Kidney (tissue), 13 donors: ENCODE measurements at regions not wholly inside any gene's neighbourhood (a gene's known extent, or its start where the extent isn't known, plus 50 kb on each side); places are given as distances from the start of the nearest gene placed in this dataset.

Experiments
- DNase-seq, 5 donors: peaks; one replicate each; pipeline ENCODE4 v3.0.0-alpha.2; 2013 to 2020
- FAIRE-seq: peaks from 2 replicates; lab custom pipeline; 2012; peaks lifted over from hg19 to GRCh38; lab: Jason Lieb, UNC
- H3K27ac ChIP-seq, 2 donors: one replicate each; pipeline ENCODE4 v1.7.0; 2013; ENCODE audit warnings: low read depth in 2 of 2, low read length in 2 of 2, inconsistent platforms in 1 of 2
- H3K27me3 ChIP-seq: one replicate; pipeline ENCODE4 v1.7.1; 2013; ENCODE audit warnings: low read length, inconsistent platforms; ENCODE audit not compliant: control insufficient read depth, insufficient read depth
- H3K36me3 ChIP-seq, 3 donors: one replicate each; pipeline versions ENCODE4 v1.7.0 to v1.7.1; 2013; ENCODE audit warnings: low read length in 3 of 3, control low read depth in 1 of 3, inconsistent platforms in 1 of 3; ENCODE audit not compliant: insufficient read depth in 3 of 3, control insufficient read depth in 2 of 3
- H3K4me1 ChIP-seq, 3 donors: one replicate each; pipeline versions ENCODE4 v1.7.0 to v1.7.1; 2013; ENCODE audit warnings: low read length in 3 of 3, inconsistent platforms in 1 of 3, low read depth in 1 of 3; ENCODE audit not compliant: control insufficient read depth in 2 of 3, insufficient read depth in 2 of 3
- H3K4me3 ChIP-seq, 3 donors: one replicate each; pipeline versions ENCODE4 v1.7.0 to v1.8.1; 2013; ENCODE audit warnings: low read length in 3 of 3, control low read depth in 1 of 3, inconsistent platforms in 1 of 3
- H3K9ac ChIP-seq, 3 donors: one replicate each; pipeline versions ENCODE4 v1.7.0 to v1.7.1; 2013; ENCODE audit warnings: low read length in 3 of 3, control low read depth in 1 of 3, inconsistent platforms in 1 of 3
- H3K9me3 ChIP-seq, 3 donors: one replicate each; pipeline versions ENCODE4 v1.7.0 to v1.7.1; 2013; ENCODE audit warnings: low read length in 3 of 3, control low read depth in 1 of 3, inconsistent platforms in 1 of 3; ENCODE audit not compliant: control insufficient read depth in 2 of 3, insufficient read depth in 1 of 3
- CTCF ChIP-seq: IDR thresholded peaks from 3 replicates; pipeline ENCODE4 v1.5.1; 2012; ENCODE audit warnings: mild to moderate bottlenecking, moderate library complexity, borderline replicate concordance; ENCODE audit not compliant: insufficient read depth; ENCODE audit errors: extremely low read depth
- intact Hi-C: fragments of 100-400 bp; cut with DNase I; formaldehyde crosslinking; loops from one replicate; pipeline ENCODE4 v1.11.1; 2022
- donor health status: control.
- donor health status: control.
- donor health status: control.
- donor health status: control.
- donor health status: control.
- donor health status: DM: yes; HTN: yes; CAD: no.
- donor health status: Normal renal cell carcinoma (clear cell type).

GRCh38 chr16:48030926-48031325 is 124.9 kb downstream of the ABCC12 start:
- intact Hi-C loops, result no loop called here
- no peaks in the 10 kb centered on the region for H3K27me3 ChIP-seq
- FAIRE-seq, result no peak

DNA sequence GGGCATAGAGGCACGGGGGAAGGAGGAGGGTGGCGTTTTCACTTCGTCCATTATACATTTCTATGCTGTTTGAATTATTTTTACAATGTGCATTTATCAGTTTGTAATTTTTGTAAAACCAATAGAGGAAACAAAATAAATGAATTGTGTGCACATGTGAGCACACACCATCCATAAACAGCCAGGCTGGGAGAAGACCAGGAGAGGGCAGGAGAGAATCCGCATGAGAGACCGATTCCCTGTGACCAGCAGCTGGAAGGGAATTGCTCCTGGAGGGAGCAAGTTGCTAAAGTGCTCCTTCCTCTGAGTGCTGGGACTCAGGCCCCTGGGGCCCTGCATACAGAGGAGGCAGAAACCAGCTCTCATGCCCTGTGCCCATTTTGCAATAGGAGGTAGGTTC is 126.0 kb downstream of the ABCC12 start:
- DNase-seq (no peak), FAIRE-seq (no peak)
- intact Hi-C loops, result no loop called here
- H3K27me3 ChIP-seq, result no peaks in the 10 kb centered on the region
- no peaks in the 10 kb centered on the region for H3K36me3 ChIP-seq
- H3K9ac ChIP-seq, result no peak overlapping the region
- no peaks in the 10 kb centered on the region for H3K4me1 ChIP-seq
- no peak overlapping the region for H3K27ac ChIP-seq
- TF ChIP-seq CTCF, result no peak
- no peak overlapping the region for H3K4me3 ChIP-seq
- peaks cover 0 to 5% (median 0%) of the 10 kb centered on the region in 3 donors for H3K9me3 ChIP-seq

More at GRCh38 chr16:48030926-48031325, 124.9 kb downstream of the ABCC12 start:
- no peak for DNase-seq
- H3K9ac ChIP-seq, result no peak overlapping the region
- no peak overlapping the region for H3K4me3 ChIP-seq
- H3K9me3 ChIP-seq, result peaks cover 0 to 5% (median 0%) of the 10 kb centered on the region in 3 donors
- no peak for TF ChIP-seq CTCF
- H3K4me1 ChIP-seq, result no peaks in the 10 kb centered on the region
- no peak overlapping the region for H3K27ac ChIP-seq
- H3K36me3 ChIP-seq, result no peaks in the 10 kb centered on the region

DNA sequence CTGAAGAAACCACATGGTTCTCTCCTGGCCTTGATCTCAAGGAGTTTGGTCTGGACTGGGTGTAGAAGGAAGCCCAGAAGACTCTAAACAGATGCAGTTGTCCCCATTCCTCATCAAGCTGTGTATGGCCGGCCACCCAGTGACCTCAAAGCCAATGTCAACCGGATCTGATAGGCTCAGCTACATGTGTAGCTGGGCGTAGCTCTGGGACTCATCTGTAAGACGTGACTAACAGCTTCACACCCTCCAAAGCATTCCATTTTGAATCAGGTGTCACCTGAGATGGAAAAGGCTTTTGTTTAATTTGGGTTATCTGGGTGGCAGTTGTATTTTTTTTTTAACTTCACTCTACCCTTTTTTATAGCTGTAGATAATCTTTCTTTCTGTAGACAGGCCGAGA is 130.4 kb downstream of the ABCC12 start:
- DNase-seq (no peak), FAIRE-seq (no peak)
- H3K27ac ChIP-seq, result no peak overlapping the region
- no peak overlapping the region for H3K4me3 ChIP-seq
- no peaks in the 10 kb centered on the region for H3K27me3 ChIP-seq
- intact Hi-C loops, result no loop called here
- H3K9me3 ChIP-seq, result no peaks in the 10 kb centered on the region
- H3K4me1 ChIP-seq, result no peaks in the 10 kb centered on the region
- TF ChIP-seq CTCF, result no peak
- no peak overlapping the region for H3K9ac ChIP-seq
- no peaks in the 10 kb centered on the region for H3K36me3 ChIP-seq

DNA sequence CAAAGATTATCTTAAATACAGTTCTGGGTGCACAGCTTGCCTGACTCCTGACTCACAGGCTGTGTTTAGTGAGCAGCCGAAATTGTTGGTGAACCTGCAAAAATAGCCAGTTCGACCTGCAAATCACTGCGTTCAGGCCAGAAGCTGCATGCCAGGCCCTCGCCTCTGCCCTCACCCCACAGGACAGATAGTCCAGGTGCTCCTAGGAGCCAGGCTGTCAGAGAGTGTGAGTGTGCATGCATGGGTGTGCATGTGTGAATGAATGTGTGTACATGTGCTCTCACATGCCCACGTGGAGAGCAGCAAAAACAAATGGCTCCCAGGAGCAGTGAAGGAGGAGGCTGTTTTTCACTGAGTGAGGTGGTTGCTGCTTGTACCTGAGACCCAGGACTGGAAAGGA is 131.8 kb downstream of the ABCC12 start:
- intact Hi-C loops, result no loop called here
- Histone ChIP-seq H3K4me1 (no peaks in the 10 kb centered on the region), H3K9ac (no peak overlapping the region), H3K36me3 (no peaks in the 10 kb centered on the region), H3K9me3 (no peaks in the 10 kb centered on the region), H3K27ac (no peak overlapping the region), H3K4me3 (no peak overlapping the region), H3K27me3 (no peaks in the 10 kb centered on the region)
- FAIRE-seq (no peak), DNase-seq (no peak)
- no peak for TF ChIP-seq CTCF
